IMR-90 (cell line): ENCODE measurements at regions not wholly inside any gene's neighbourhood (a gene's known extent, or its start where the extent isn't known, plus 50 kb on each side); places are given as distances from the start of the nearest gene placed in this dataset.

Source experiments
- BHLHE40 ChIP-seq: fragments of 150-350 bp; IDR thresholded peaks from 2 replicates; pipeline ENCODE4 v1.6.1; 2016; ENCODE audit warnings: mild to moderate bottlenecking, low read depth, low read length
- CEBPB ChIP-seq: IDR thresholded peaks from 2 replicates; pipeline ENCODE4 v1.6.1; 2012; ENCODE audit warnings: low read depth, low read length, improper control_type of control experiment
- CTCF ChIP-seq: conservative IDR thresholded peaks from 2 replicates; pipeline ENCODE4 v1.5.1; 2012; ENCODE audit warnings: mild to moderate bottlenecking, low read depth, low read length, improper control_type of control experiment
- ELK1 ChIP-seq: fragments of 150-350 bp; IDR thresholded peaks from 2 replicates; pipeline ENCODE4 v1.6.1; 2016; ENCODE audit warnings: low read depth, mild to moderate bottlenecking, low read length, moderate library complexity, borderline replicate concordance
- FOS ChIP-seq: fragments of 150-350 bp; IDR thresholded peaks from 2 replicates; pipeline ENCODE4 v1.6.1; 2016; ENCODE audit warnings: low read depth, low read length
- MXI1 ChIP-seq: IDR thresholded peaks from 2 replicates; pipeline ENCODE4 v1.6.1; 2012; ENCODE audit warnings: low read depth, mild to moderate bottlenecking, low read length, moderate library complexity, borderline replicate concordance
- NFE2L2 ChIP-seq: fragments of 150-350 bp; IDR thresholded peaks from 2 replicates; pipeline ENCODE4 v1.6.1; 2016; ENCODE audit warnings: low read depth, mild to moderate bottlenecking, low read length
- POLR2A ChIP-seq: IDR thresholded peaks from 2 replicates; pipeline ENCODE4 v1.6.1; 2012; ENCODE audit warnings: mild to moderate bottlenecking, low read depth, low read length
- RAD21 ChIP-seq: IDR thresholded peaks from 2 replicates; pipeline ENCODE4 v1.6.1; 2012; ENCODE audit warnings: low read length, improper control_type of control experiment
- RFX5 ChIP-seq: IDR thresholded peaks from 2 replicates; pipeline ENCODE4 v1.8.0; 2012; ENCODE audit warnings: low read depth, mild to moderate bottlenecking, low read length, moderate library complexity
- SMC3 ChIP-seq: fragments of 150-350 bp; IDR thresholded peaks from 2 replicates; pipeline ENCODE4 v1.6.1; 2016; ENCODE audit warnings: low read depth, mild to moderate bottlenecking, antibody characterized with exemption, low read length, moderate library complexity
- USF2 ChIP-seq: fragments of 150-350 bp; IDR thresholded peaks from 2 replicates; pipeline ENCODE4 v1.6.1; 2017; ENCODE audit warnings: mild to moderate bottlenecking, antibody characterized with exemption, low read length, low read depth

- TF ChIP-seq POLR2A = no peak
- no peak for TF ChIP-seq CTCF
- TF ChIP-seq RFX5 = no peak
- TF ChIP-seq SMC3 = no peak
- no peak for TF ChIP-seq CEBPB
- TF ChIP-seq BHLHE40 = no peak
- TF ChIP-seq RAD21 = no peak
- no peak for TF ChIP-seq MXI1
- no peak for TF ChIP-seq NFE2L2
- no peak for TF ChIP-seq ELK1
- TF ChIP-seq USF2 = no peak
- no peak for TF ChIP-seq FOS
These were observed 291.3 kb upstream of the MTNR1B start for GRCh38 chr11:92678008-92678611.
